IMR-90 (cell line): ENCODE measurements at regions not wholly inside any gene's neighbourhood (a gene's known extent, or its start where the extent isn't known, plus 50 kb on each side); places are given as distances from the start of the nearest gene placed in this dataset.

Experiments used
- CEBPB ChIP-seq: IDR thresholded peaks from 2 replicates; pipeline ENCODE4 v1.6.1; 2012; ENCODE audit warnings: low read depth, low read length, improper control_type of control experiment
- CHD1 ChIP-seq: IDR thresholded peaks from 2 replicates; pipeline ENCODE4 v1.6.1; 2012; ENCODE audit warnings: low read depth, low read length, improper control_type of control experiment
- POLR2A ChIP-seq: IDR thresholded peaks from 2 replicates; pipeline ENCODE4 v1.6.1; 2012; ENCODE audit warnings: mild to moderate bottlenecking, low read depth, low read length
- RFX5 ChIP-seq: IDR thresholded peaks from 2 replicates; pipeline ENCODE4 v1.8.0; 2012; ENCODE audit warnings: low read depth, mild to moderate bottlenecking, low read length, moderate library complexity
- SMC3 ChIP-seq: fragments of 150-350 bp; IDR thresholded peaks from 2 replicates; pipeline ENCODE4 v1.6.1; 2016; ENCODE audit warnings: low read depth, mild to moderate bottlenecking, antibody characterized with exemption, low read length, moderate library complexity
- TF ChIP-seq, protein P1 (sequence below): conservative IDR thresholded peaks from 2 replicates; pipeline ENCODE4 v1.5.1; 2012; ENCODE audit warnings: mild to moderate bottlenecking, low read depth, low read length, improper control_type of control experiment

DNA sequence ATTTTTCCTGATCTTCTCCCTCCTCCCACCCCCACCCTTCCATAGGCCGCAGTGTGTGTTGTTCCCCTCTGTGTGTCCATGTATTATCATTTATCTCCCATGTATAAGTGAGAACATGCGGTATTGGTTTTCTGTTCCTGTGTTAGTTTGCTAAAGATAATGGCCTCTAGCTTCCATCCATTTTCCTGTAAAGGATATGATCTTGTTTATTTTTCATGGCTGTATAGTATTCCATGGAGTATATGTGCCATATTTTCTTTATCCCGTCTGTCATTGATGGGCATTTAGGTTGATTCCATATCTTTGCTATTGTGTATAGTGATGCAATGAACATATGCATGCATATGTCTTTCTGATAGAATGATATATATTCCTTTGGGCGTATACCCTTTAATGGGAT, 173.3 kb upstream of the NAALADL2 start:
- TF ChIP-seq, protein P1, sequence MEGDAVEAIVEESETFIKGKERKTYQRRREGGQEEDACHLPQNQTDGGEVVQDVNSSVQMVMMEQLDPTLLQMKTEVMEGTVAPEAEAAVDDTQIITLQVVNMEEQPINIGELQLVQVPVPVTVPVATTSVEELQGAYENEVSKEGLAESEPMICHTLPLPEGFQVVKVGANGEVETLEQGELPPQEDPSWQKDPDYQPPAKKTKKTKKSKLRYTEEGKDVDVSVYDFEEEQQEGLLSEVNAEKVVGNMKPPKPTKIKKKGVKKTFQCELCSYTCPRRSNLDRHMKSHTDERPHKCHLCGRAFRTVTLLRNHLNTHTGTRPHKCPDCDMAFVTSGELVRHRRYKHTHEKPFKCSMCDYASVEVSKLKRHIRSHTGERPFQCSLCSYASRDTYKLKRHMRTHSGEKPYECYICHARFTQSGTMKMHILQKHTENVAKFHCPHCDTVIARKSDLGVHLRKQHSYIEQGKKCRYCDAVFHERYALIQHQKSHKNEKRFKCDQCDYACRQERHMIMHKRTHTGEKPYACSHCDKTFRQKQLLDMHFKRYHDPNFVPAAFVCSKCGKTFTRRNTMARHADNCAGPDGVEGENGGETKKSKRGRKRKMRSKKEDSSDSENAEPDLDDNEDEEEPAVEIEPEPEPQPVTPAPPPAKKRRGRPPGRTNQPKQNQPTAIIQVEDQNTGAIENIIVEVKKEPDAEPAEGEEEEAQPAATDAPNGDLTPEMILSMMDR, result no peak
- TF ChIP-seq CEBPB (no peak), SMC3 (no peak), RFX5 (no peak), CHD1 (no peak), POLR2A (no peak)
